Activated naive CD4-positive, alpha-beta T cell treated with anti-CD3 and anti-CD28 coated beads, Interleukin-2, amount 10 ng/mL, durations not matched to agents 7 days and 5 days (primary cell): ENCODE measurements at regions not wholly inside any gene's neighbourhood (a gene's known extent, or its start where the extent isn't known, plus 50 kb on each side); places are given as distances from the start of the nearest gene placed in this dataset.

Experiments used
- CTCF ChIA-PET: fragments of 350-600 bp; sonication (Branson Sonifier 250); formaldehyde crosslinking; loops from one replicate; lab custom pipeline; 2021; ENCODE audit warnings: antibody characterized with exemption; lab: Charles Lee
- DNase-seq: peaks from one replicate; pipeline ENCODE4 v3.0.0-alpha.2; 2020
- H3K27ac Mint-ChIP-seq: one replicate; pipeline ENCODE4 v1.8.0; 2021; ENCODE audit warnings: mild to moderate bottlenecking, moderate library complexity, mixed read lengths
- H3K27me3 Mint-ChIP-seq: one replicate; pipeline ENCODE4 v1.8.0; 2021; ENCODE audit warnings: mild to moderate bottlenecking, mixed read lengths
- H3K36me3 Mint-ChIP-seq: one replicate; pipeline ENCODE4 v1.8.0; 2021; ENCODE audit warnings: mixed read lengths
- H3K4me1 Mint-ChIP-seq: one replicate; pipeline ENCODE4 v1.8.0; 2021; ENCODE audit warnings: mixed read lengths
- H3K4me3 Mint-ChIP-seq: one replicate; pipeline ENCODE4 v1.8.0; 2021; ENCODE audit warnings: mild to moderate bottlenecking, moderate library complexity, mixed read lengths
- H3K9me3 Mint-ChIP-seq: one replicate; pipeline ENCODE4 v1.8.0; 2021; ENCODE audit warnings: mixed read lengths

- DNase-seq, result no peak
- H3K9me3 Mint-ChIP-seq, result no peaks in the 10 kb centered on the region
- no peak overlapping the region for H3K4me3 Mint-ChIP-seq
- no peaks in the 10 kb centered on the region for H3K4me1 Mint-ChIP-seq
- CTCF ChIA-PET, result no interaction called here
- no peaks in the 10 kb centered on the region for H3K27me3 Mint-ChIP-seq
- H3K27ac Mint-ChIP-seq, result no peak overlapping the region
- H3K36me3 Mint-ChIP-seq, result no peaks in the 10 kb centered on the region
These were observed 54.4 kb upstream of the SMIM30 start for GRCh38 chr7:113172726-113173125.

DNA sequence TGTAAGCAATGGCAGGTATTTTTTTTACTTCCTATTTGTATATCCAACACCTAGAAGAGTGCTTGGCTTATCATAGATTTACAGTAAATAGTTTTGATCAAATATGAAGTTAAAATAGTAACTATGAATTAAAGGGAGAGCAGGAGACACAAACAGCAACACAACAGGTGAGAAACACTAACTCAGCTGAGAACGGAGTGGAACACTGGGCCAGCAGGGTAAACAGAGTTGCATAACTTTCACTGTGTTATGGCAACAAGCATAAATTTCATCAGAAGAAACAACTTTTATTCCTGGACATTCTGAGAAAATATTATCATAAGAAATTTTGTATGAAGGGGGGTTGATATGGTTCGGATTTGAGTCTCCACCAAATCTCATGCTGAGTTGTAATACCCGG, 52.2 kb upstream of the SMIM30 start:
- no peaks in the 10 kb centered on the region for H3K9me3 Mint-ChIP-seq
- H3K27me3 Mint-ChIP-seq, result no peaks in the 10 kb centered on the region
- DNase-seq, result no peak
- CTCF ChIA-PET, result no interaction called here
- no peaks in the 10 kb centered on the region for H3K36me3 Mint-ChIP-seq
- no peak overlapping the region for H3K4me3 Mint-ChIP-seq
- H3K4me1 Mint-ChIP-seq, result no peaks in the 10 kb centered on the region
- H3K27ac Mint-ChIP-seq, result no peak overlapping the region
